ENCODE measurements at regions not wholly inside any gene's neighbourhood (a gene's known extent, or its start where the extent isn't known, plus 50 kb on each side); places are given as distances from the start of the nearest gene placed in this dataset.
"Not testable (repeated sequence)": the region's sequence is repeated elsewhere in the genome, so short reads cannot be mapped to it uniquely, and the experiment has no call there.

- no peak overlapping the region for H3K4me3 ChIP-seq (ENCODE audit: low read length)
- H3K36me3 ChIP-seq (ENCODE audit: insufficient read depth, low read length), result no peaks in the 10 kb centered on the region
- H3K27me3 ChIP-seq (ENCODE audit: control insufficient read depth, insufficient read depth, low read length), result peaks cover 13% of the 10 kb centered on the region
- H3K9me3 ChIP-seq (replicated peaks; ENCODE audit: low read length), result no peaks in the 10 kb centered on the region
- H3K4me2 ChIP-seq (ENCODE audit: low read length), result no peak overlapping the region
- H3K9ac ChIP-seq (ENCODE audit: low read depth, low read length), result no peak overlapping the region
- H3K4me1 ChIP-seq (ENCODE audit: control insufficient read depth, insufficient read depth, low read length), result peaks cover 11% of the 10 kb centered on the region
These were observed 50.9 kb upstream of the MITF start for GRCh38 chr3:69688400-69688799.

- H3K4me1 ChIP-seq (ENCODE audit: control insufficient read depth, insufficient read depth, low read length), result peaks cover 11% of the 10 kb centered on the region
- no peak overlapping the region for H3K4me2 ChIP-seq (ENCODE audit: low read length)
- H3K36me3 ChIP-seq (ENCODE audit: insufficient read depth, low read length), result no peaks in the 10 kb centered on the region
- no peak overlapping the region for H3K4me3 ChIP-seq (ENCODE audit: low read length)
- H3K9ac ChIP-seq (ENCODE audit: low read depth, low read length), result no peak overlapping the region
- peaks cover 13% of the 10 kb centered on the region for H3K27me3 ChIP-seq (ENCODE audit: control insufficient read depth, insufficient read depth, low read length)
- H3K9me3 ChIP-seq (replicated peaks; ENCODE audit: low read length), result no peaks in the 10 kb centered on the region
These were observed 51.6 kb upstream of the MITF start for GRCh38 chr3:69687641-69688040.

- no peak overlapping the region for H3K9ac ChIP-seq (ENCODE audit: low read depth, low read length)
- peaks cover 13% of the 10 kb centered on the region for H3K27me3 ChIP-seq (ENCODE audit: control insufficient read depth, insufficient read depth, low read length)
- H3K36me3 ChIP-seq (ENCODE audit: insufficient read depth, low read length), result no peaks in the 10 kb centered on the region
- no peak overlapping the region for H3K4me3 ChIP-seq (ENCODE audit: low read length)
- no peak overlapping the region for H3K4me2 ChIP-seq (ENCODE audit: low read length)
- peaks cover 11% of the 10 kb centered on the region for H3K4me1 ChIP-seq (ENCODE audit: control insufficient read depth, insufficient read depth, low read length)
- no peaks in the 10 kb centered on the region for H3K9me3 ChIP-seq (replicated peaks; ENCODE audit: low read length)
These were observed 53.2 kb upstream of the MITF start for GRCh38 chr3:69686056-69686455.

- no peaks in the 10 kb centered on the region for H3K36me3 ChIP-seq (ENCODE audit: insufficient read depth, low read length)
- H3K9ac ChIP-seq (ENCODE audit: low read depth, low read length), result no peak overlapping the region
- peaks cover 11% of the 10 kb centered on the region for H3K4me1 ChIP-seq (ENCODE audit: control insufficient read depth, insufficient read depth, low read length)
- no peaks in the 10 kb centered on the region for H3K9me3 ChIP-seq (replicated peaks; ENCODE audit: low read length)
- no peak overlapping the region for H3K4me2 ChIP-seq (ENCODE audit: low read length)
- peaks cover 13% of the 10 kb centered on the region for H3K27me3 ChIP-seq (ENCODE audit: control insufficient read depth, insufficient read depth, low read length)
- H3K4me3 ChIP-seq (ENCODE audit: low read length), result no peak overlapping the region
These were observed 54.8 kb upstream of the MITF start for GRCh38 chr3:69684309-69684961.

GRCh38 chr3:69683082-69683806 lies 56.0 kb upstream of the MITF start:
- Histone ChIP-seq H3K9me3 (replicated peaks; ENCODE audit: low read length) (no peaks in the 10 kb centered on the region), H3K4me1 (ENCODE audit: control insufficient read depth, insufficient read depth, low read length) (peaks cover 11% of the 10 kb centered on the region), H3K27me3 (ENCODE audit: control insufficient read depth, insufficient read depth, low read length) (peaks cover 11% of the 10 kb centered on the region)

GRCh38 chr3:69677456-69677855 lies 61.8 kb upstream of the MITF start:
- H3K4me1 ChIP-seq (ENCODE audit: control insufficient read depth, insufficient read depth, low read length); H3K4me3 ChIP-seq (ENCODE audit: low read length); H3K36me3 ChIP-seq (ENCODE audit: insufficient read depth, low read length); H3K4me2 ChIP-seq (ENCODE audit: low read length); H3K9me3 ChIP-seq (replicated peaks; ENCODE audit: low read length); H3K9ac ChIP-seq (ENCODE audit: low read depth, low read length): not testable (repeated sequence)
- peaks cover 11% of the 10 kb centered on the region for H3K27me3 ChIP-seq (ENCODE audit: control insufficient read depth, insufficient read depth, low read length)

More at GRCh38 chr3:69683082-69683806, 56.0 kb upstream of the MITF start:
- no peak overlapping the region for H3K4me3 ChIP-seq (ENCODE audit: low read length)
- H3K36me3 ChIP-seq (ENCODE audit: insufficient read depth, low read length), result no peaks in the 10 kb centered on the region
- H3K4me2 ChIP-seq (ENCODE audit: low read length), result no peak overlapping the region
- H3K9ac ChIP-seq (ENCODE audit: low read depth, low read length), result no peak overlapping the region

- Histone ChIP-seq H3K4me3 (ENCODE audit: low read length) (no peak overlapping the region), H3K27me3 (ENCODE audit: control insufficient read depth, insufficient read depth, low read length) (peaks cover 16% of the 10 kb centered on the region), H3K4me2 (ENCODE audit: low read length) (no peak overlapping the region), H3K9me3 (replicated peaks; ENCODE audit: low read length) (no peaks in the 10 kb centered on the region), H3K9ac (ENCODE audit: low read depth, low read length) (no peak overlapping the region), H3K4me1 (ENCODE audit: control insufficient read depth, insufficient read depth, low read length) (no peaks in the 10 kb centered on the region), H3K36me3 (ENCODE audit: insufficient read depth, low read length) (no peaks in the 10 kb centered on the region)
These were observed 63.3 kb upstream of the MITF start for GRCh38 chr3:69675786-69676530.

GRCh38 chr3:69674752-69675151 lies 64.5 kb upstream of the MITF start:
- Histone ChIP-seq H3K4me3 (ENCODE audit: low read length) (no peak overlapping the region), H3K27me3 (ENCODE audit: control insufficient read depth, insufficient read depth, low read length) (peaks cover 5% of the 10 kb centered on the region), H3K4me2 (ENCODE audit: low read length) (no peak overlapping the region), H3K9ac (ENCODE audit: low read depth, low read length) (no peak overlapping the region), H3K36me3 (ENCODE audit: insufficient read depth, low read length) (no peaks in the 10 kb centered on the region), H3K4me1 (ENCODE audit: control insufficient read depth, insufficient read depth, low read length) (no peaks in the 10 kb centered on the region), H3K9me3 (replicated peaks; ENCODE audit: low read length) (no peaks in the 10 kb centered on the region)

- Histone ChIP-seq H3K27me3 (ENCODE audit: control insufficient read depth, insufficient read depth, low read length) (peaks cover 5% of the 10 kb centered on the region), H3K4me1 (ENCODE audit: control insufficient read depth, insufficient read depth, low read length) (peaks cover 5% of the 10 kb centered on the region), H3K36me3 (ENCODE audit: insufficient read depth, low read length) (no peaks in the 10 kb centered on the region), H3K4me2 (ENCODE audit: low read length) (no peak overlapping the region), H3K9ac (ENCODE audit: low read depth, low read length) (no peak overlapping the region), H3K9me3 (replicated peaks; ENCODE audit: low read length) (no peaks in the 10 kb centered on the region), H3K4me3 (ENCODE audit: low read length) (no peak overlapping the region)
These were observed 67.9 kb upstream of the MITF start for GRCh38 chr3:69671082-69671952.

- Histone ChIP-seq H3K27me3 (ENCODE audit: control insufficient read depth, insufficient read depth, low read length) (peaks cover 5% of the 10 kb centered on the region), H3K4me2 (ENCODE audit: low read length) (no peak overlapping the region), H3K9ac (ENCODE audit: low read depth, low read length) (no peak overlapping the region), H3K4me1 (ENCODE audit: control insufficient read depth, insufficient read depth, low read length) (peaks cover 12% of the 10 kb centered on the region), H3K4me3 (ENCODE audit: low read length) (no peak overlapping the region), H3K36me3 (ENCODE audit: insufficient read depth, low read length) (no peaks in the 10 kb centered on the region), H3K9me3 (replicated peaks; ENCODE audit: low read length) (no peaks in the 10 kb centered on the region)
These were observed 70.2 kb upstream of the MITF start for GRCh38 chr3:69669070-69669469.
